RPMI8226 (cell line): ENCODE measurements at regions not wholly inside any gene's neighbourhood (a gene's known extent, or its start where the extent isn't known, plus 50 kb on each side); places are given as distances from the start of the nearest gene placed in this dataset.

ENCODE experiments used
- DNase-seq: peaks from one replicate; pipeline ENCODE4 v3.0.0-alpha.2; 2015

DNA sequence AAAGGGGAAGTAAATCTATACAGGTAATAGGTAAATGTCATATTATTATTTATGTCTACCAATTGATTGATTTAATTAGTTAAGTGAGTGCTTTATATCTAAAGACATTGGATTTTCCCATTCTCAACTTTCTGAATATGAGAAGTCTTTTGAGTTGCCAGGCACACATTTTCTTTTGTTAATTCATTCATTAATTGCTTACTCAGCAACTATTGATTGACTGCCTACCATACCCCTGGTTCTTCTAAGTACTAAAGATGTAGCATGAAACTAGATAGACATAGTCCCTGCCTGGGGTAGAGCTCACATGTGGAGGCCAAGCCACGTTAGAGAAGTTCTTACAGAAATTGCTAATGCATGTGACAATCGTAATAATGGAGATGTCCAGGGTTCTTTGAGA is 253.1 kb upstream of the LYZL1 start:
- no peak for DNase-seq

DNA sequence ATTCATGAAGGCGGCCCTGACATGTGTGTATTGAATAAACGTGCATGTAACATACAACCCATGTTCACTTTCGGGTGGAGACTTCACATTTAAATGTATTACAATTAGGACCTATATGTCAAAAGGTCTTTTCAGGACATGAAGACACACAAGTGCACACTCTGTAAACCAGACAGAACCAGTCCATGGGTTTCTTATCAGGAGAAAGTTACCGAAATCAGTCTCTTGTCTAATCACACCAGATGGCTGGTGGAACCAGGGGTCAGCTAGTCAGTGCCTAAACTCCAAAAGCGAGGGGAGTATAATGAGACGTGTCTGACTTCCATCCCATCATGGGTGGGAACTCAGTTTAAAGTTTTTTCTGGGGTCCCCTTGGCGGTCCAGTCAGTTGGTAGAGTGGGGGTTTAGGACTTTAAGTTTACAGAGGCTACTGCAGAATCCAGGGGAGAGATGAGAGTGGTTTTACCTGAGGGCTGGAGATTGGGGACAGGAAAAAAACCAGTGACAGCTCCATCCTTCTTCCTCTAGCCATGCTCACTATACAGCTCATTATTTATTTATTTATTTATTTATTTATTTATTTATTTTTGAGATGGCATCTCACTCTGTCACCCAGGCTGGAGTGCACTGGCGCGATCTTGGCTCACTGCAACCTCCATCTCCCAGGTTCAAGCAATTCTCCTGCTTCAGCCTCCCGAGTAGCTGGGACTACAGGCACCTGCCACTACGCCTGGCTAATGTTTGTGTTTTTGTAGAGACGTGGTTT is 251.3 kb upstream of the LYZL1 start:
- no peak for DNase-seq

DNA sequence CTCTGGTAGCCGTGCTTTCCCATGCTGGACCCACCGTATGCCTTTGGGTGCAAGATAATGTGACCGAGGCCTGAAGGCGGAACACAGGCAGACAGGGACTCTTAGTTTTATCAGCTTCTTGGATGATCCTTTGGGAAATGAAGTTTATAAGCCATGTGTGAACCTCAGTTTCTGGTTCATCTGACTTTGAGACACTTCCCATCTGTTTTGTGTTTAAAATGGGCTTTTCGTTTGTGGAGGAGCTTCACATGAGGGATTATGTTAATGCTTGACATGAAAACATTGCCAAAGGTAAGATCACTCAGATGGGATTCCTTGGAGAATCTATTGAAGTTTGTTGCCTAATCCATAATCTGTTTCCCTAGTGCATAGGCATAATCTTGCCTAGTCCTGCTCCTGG is 249.8 kb upstream of the LYZL1 start:
- no peak for DNase-seq

DNA sequence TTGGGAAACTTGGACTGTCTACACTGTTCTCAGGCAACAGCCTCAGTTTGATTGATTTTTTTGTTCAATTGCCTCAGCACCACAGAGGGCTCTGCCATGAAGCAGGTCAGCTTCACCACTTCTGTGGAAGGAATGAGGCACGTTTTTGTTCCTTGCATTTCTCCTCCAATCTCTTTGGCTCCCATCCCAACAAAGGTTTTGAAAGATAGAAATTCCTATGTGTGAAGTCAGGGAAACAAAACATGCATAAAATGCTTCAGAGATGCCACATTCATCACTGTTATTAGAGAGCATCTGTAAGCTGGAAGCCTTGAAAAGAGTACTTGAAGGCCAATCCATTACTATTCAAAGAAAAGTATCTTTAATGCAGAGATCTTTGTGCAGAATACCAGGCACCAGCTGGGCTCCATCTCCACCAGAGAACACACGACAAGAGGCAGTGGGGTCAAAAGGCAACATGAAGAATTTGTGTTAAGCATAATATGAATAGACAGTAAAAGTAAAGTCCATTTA is 249.1 kb upstream of the LYZL1 start:
- no peak for DNase-seq

DNA sequence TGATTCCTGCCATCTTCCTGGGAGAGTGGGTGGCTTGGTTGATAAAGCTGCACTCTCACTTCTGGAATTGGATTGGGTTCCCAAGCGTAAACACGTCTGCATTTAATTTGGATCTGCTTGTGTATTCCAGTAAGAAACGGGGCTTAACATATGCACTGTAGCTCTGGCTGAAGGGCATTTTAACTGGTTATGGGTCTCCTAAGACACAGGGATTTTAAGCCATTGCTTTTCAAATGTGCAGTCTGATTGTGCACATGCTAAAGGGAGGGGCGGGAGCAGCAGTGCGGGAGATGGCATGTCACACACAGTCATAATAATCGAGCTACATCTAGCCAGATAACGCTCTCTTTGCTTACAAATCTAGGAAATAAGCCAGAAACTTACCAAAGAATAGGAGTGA is 247.3 kb upstream of the LYZL1 start:
- no peak for DNase-seq

DNA sequence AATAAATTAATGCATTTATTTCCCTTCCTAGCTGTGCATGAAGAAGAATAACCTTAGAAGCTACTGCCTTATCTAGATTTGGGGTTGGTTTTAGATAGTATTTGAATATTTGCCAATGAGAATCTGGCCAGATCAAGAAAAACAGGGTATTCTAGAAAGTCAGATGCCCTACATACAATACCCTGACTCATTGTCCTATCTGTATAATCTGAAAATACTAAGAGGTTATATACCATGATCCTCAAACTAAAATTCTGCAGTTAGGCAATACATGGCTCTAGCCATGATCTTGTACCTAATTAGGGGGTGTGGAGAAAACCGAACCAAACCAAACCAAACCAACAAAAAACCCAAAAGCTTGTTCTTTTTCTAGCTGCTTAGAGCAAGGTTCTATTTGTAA is 240.4 kb upstream of the LYZL1 start:
- no peak for DNase-seq

DNA sequence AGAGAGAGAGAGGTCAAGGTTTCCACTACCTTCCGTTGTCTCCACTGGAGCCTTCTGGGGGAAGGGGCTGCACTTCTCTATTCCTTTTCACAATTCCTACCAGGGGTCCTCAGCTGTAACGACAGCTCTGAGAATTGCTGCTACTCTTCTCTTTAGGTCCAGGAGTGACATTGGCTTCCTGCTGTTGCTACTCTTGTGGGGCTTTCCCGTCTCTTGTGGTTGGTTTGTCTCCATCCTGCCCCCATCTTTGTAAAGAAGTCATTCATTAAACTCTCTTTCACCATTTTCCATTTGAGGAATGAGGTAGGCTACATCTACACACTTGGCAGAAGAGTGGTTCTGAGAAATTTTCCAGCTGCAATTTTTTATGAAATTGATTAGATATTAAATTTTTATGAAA is 238.8 kb upstream of the LYZL1 start:
- no peak for DNase-seq

DNA sequence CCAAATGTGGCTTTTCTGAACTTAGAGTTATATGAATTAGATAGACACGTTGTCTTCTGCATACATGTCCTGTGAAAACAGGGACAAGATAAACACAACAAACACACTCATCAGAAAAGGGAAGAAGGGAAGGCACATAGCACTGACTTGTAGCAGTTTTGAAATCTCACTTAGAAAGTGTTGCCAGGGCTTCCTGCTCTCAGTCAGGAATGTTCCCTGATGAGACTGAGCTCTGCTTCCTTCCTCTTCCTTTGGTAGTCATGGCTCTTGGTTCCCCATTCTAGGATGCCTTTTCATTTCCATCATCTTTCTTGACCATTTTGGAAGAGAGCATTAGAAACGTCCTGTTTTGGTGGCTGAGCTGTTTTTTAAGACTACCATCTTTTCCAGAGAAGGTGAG is 233.8 kb upstream of the LYZL1 start:
- DNase-seq: no peak

DNA sequence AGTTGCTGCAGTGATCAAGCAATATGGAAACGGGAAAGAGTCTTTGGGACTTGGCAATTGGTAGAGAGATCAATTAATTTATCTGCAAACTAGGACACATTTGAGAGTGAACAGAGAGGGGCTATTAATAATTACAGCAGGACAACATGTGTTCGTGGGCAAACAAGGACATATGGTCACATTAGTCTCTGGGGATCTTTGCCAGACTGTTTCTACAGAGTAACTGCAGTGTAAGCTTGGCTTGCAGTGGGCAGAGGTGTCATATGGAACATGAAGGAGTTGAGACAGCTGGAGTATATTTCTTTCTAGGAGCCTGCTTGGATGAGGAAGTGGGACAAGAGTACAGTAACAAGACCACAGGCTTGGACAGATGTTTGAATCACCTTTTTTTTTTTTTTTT is 232.1 kb upstream of the LYZL1 start:
- no peak for DNase-seq

DNA sequence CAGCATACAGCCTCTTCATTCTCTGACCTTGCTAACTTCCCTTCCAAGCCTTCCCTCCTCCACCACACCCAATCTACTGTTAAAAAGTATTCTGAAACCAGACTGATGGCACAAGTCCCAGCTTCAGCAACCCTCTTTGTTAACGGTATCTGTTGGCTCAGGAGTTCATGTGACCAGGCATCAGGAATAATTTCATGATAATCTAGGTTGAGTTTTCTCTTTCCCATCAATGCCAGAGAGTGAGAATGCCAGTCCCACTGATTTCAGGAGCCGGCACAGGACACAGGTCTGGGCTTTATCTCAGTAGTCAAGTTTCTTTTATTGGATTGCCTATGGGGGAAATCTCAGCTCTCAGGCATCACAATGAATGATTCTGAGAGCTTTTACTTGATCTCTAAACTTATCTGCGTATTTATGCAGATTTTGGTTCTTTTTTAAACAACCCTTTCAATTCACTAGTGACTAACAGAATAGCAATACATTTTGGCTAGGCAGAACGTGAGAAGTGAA is 231.0 kb upstream of the LYZL1 start:
- DNase-seq: no peak

DNA sequence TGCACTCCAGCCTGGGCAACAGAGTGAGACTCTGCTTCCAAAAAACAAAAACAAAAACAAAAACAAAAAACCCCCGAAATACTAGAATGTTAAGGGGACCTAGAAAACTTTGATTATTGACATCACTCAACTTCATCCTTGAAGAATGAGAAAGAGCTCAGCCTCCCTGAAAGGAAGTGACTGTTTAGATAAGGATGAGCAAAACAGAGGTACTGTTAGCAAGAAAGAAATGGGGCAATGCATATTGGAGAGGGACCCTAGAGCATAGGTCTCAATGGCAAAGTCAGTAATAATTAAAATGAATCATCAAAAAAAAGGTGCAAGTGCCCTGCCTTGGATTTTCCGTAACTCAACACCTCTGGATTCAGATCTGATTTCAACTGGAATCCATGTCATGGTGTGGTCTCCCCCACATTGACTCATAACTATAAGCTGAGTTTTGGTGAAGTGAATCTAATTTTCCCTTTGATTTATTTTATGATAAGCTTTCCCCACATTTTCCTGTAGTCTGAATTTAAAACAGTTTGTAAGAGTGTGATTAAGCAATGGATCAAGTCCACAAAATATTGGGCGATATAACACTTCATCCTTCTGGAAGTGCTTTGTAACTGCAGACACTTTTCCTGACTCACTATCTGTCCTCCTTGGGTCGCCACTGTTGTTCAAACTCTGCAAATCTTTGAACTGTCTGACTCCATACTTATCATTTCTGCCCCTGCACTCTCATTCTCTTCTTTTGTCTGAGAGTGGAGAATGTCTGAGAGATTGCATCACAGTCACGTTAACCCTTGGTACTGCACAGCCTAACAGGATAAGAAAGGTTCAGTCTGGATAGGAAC is 224.8 kb upstream of the LYZL1 start:
- no peak for DNase-seq

DNA sequence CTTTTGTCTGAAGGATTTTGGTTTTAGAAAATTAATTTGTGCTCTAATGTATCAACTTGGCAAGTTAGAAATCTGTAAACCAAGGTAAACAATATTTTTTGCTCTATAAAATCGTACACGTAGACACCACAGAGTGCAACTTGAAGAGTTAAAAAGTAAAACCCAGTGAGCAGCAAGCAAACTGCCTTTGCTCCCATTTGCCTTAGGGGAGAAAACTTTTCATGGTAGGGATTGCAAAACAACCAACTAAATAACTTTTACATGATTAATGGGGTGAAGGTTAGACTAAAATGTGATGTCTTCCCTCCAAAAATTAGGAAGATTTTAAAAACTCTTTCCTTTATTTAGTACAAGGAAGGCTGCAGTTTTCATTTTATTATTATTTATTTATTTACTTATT is 224.2 kb upstream of the LYZL1 start:
- no peak for DNase-seq

DNA sequence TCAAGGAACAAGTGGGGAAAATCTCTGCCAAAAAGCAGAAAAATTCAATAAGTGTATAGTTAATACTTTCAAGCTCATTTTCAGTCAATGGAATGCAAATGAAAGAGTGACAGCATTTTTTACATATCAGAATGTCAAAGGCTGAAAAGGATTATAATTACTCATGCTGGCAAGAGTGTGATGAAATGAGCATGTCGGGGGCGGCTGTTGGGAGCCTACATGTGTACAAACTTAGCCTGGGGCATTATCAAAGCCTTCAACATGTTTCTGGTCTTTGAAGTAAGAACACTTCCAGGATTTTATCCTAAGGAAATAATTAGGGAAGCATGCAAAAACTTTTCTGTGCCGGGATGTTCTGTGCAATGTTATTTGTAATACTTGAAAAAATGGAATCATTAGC is 221.7 kb upstream of the LYZL1 start:
- DNase-seq: no peak

DNA sequence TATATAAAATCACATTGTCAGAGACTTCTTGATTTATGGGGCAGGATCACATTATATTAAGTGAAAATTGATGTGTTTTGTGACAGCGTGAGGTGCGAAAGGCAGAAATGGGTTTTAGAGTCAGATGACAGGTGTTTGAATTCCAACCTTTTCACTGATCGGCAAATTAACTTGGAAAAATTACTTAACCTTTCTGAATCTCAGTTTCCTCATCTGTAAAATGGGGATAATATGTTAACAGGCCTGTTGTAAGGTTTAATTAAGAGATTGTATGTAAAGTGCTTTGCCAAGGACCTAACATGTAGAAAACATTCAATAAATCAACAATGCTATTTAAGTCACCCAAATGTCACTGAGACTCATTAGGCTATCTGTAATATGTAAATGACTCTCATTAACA is 221.2 kb upstream of the LYZL1 start:
- no peak for DNase-seq

DNA sequence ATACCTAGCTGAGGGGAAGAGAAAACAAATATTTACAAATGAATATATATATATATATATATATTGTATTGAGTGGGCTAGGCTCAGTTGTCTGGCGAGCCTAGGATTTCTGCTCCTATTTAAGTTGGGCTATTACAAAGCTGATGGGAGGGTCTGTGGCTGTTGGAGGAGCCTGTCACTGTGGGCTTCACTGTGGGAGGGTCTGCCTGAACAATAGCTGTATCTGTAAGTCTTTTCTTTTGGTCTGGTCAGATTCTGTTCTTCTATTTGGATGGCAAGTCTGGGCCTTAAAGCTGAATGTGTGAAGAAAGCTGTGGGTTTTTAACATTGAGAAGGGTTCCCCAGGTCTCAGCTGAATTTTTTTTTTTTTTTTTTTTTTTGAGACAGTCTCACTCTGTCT is 220.6 kb upstream of the LYZL1 start:
- no peak for DNase-seq

DNA sequence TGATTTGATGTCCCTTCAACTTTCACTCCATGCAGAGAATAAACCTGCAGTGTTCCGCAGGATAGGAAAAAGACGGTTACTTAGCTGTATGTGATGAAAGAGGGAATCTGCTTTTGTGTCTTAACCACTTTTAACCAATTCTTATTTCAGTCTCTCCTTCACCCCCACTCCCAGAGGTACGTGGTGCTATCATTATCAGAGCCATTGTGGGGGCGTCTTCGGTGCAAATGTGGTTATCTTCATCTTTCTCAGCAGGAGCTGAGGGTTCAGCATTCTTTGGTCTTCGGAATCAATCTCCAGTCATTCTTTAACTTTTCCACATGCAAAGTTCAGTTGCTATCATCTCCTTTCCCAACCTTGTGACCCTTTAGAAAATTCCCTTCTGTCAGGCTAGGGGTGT is 219.9 kb upstream of the LYZL1 start:
- no peak for DNase-seq

DNA sequence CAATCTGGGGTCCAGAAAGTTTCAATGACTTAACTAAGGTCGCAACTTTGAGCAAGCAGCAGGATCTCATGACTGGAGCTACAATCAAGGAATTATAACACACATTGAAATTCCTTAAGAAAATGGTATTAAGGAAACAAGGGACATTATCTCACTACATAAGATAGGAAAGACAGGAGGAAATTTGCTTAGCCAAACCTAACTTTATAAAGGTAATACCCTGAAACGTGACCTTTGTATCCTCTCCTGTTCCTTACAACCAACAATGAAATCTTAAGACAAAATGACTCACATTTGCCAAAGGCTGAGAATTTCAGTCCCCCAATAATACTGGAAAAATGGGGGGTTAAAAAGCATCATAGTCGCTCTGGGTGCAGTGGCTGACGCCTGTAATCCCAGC is 218.9 kb upstream of the LYZL1 start:
- no peak for DNase-seq

DNA sequence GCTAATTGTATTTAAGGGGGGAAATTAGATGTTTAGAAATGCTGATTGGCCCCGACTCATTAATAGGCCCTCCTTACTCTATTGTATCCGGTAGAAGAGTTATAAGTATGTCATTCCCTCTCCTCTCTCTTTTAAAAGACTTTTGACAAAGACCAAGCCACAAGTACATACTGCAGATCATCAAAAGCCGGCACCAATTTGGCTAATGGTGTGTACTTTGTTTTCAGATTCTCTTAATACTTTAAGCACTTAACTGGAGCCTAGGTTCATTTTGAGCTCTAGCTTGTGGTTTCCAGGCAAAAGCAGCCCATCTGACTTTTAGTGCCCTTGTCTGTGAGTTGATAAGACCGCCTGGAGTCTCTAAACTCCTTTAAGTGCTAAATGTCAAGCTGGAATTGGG is 210.0 kb upstream of the LYZL1 start:
- DNase-seq: no peak

DNA sequence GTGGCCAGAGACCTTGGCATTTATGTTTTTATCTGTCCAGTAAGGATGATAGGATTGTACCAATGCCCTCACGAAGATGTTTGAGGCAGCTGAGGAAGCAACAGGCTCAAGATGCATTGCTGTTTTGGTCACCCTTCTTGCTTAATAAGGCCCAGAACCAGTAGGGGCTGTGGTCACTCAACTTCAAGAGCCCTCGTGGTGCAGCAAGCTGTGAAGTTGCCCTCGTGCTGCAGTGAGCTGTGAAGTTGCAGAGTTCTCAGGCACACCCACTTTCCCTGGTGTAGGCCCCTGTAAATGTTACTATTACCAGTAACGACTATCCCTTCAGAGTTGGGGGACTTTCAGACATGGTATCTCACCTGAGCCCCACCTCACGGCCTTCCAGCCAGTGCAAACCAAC is 207.6 kb upstream of the LYZL1 start:
- no peak for DNase-seq

DNA sequence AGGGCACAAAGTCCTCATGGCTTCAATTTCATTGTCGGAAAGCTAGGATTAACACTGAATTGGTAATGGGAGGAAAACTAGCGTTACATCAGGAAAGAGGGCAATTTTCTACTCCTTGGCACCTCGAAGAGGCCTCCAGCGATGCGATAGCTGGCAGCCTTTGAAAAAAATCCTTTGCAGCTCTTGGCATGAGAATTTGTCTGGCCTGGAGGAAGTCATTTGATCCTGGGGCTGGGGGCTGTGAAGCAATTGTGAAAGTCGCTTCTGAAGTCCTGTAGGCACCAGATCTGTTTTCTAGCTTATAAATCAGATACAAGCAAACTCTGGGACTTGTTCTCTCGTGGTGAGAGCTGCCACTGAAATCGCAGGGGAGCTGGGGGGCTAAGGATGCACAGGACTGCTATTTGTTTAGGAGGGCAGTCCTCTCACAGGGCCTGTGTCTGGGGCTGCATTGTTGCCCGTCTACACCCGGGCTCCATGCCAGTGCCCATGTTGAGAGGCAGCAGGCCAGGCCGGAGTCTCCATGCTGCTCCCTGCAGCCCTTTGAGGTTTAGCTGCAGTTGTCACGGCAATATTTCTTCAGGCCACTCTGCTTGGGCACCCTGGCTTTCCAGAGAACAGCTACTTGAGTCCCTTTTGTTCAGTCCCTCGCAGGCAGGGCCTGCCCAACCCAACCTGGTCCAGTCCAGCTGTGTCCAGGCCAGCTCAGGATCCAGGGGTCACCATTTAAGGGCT is 206.8 kb upstream of the LYZL1 start:
- DNase-seq: no peak

DNA sequence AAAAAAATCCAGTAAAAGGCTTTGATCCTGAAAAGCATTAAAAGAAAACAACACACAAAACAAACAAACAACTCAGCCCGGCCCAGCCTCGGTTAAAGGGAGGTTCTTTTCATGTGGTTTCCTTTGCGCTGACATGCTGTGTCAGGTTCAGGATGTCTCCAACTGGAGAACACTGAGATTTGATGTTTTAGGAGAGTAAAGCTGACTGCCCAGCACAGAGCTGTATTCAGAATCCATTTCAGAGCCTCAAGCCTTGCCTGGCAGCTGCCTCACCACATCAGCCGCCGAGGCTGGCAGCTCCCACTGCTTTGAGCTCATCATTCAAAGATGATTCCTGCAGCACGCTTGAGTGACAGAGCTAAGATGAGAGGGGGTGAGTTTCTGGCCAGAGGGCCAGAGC is 205.8 kb upstream of the LYZL1 start:
- DNase-seq: no peak

DNA sequence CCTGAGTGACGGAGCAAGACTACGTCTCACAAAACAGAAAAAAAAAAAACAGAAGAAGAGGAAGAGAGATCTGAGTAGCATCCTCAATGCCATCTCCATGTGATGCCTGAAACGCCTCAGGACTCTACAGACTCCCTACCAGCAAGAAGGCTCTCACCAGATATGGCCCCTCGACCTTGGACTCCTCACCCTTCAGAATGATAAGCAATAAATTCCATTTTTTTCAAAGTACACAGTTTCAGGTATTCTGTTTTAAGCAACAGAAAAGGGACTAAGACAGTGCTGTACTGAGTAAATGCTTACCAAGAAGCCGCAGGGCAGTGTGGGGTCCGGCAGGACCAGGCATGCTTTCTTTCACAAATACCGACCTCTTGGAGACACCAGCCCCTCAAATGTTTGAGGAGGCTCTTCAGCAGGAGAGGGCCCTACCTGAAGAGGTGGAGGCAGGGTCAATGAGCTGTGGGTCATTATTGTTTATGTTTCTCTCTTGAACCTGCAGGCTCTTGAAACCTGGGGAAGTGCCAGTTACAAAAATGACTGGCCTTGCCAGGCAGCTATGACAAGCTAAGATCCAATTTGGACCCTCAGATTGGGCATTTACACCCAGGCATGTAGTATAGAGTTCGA is 204.1 kb upstream of the LYZL1 start:
- no peak for DNase-seq

DNA sequence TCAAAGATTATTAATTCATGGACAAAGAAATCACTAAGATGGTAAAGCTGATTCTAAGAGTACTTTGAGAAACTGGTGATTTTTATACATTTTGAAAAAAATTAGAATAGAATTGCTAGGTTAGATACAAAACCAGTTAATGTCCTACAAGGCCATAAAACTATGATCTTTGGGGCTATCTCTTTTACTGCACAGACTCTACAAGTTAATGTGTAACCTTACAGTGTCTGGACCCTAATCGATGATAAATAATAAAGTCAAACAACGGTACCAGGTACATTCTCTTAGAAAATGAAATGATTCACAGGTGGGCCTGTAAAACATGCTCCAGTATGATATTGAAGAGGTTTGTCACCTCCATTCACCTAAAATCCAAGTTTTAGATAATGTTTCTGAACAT is 199.8 kb upstream of the LYZL1 start:
- no peak for DNase-seq
